IPS DF 6.9 (cell line): ENCODE measurements at regions not wholly inside any gene's neighbourhood (a gene's known extent, or its start where the extent isn't known, plus 50 kb on each side); places are given as distances from the start of the nearest gene placed in this dataset.

Experiments
- DNase-seq: peaks from one replicate; pipeline ENCODE4 v3.0.0-alpha.2; 2013; ENCODE audit warnings: low read depth, low spot score
- H3K27ac ChIP-seq: one replicate; pipeline ENCODE4 v1.5.1; 2013; ENCODE audit warnings: low read length, control low read depth
- H3K27me3 ChIP-seq: 2 replicates; pipeline ENCODE4 v1.6.1; 2013; ENCODE audit warnings: mild to moderate bottlenecking, low read length; ENCODE audit not compliant: control insufficient read depth, insufficient read depth
- H3K36me3 ChIP-seq: 2 replicates; pipeline ENCODE4 v1.6.1; 2013; ENCODE audit warnings: low read length; ENCODE audit not compliant: control insufficient read depth, insufficient read depth
- H3K4me1 ChIP-seq: 2 replicates; pipeline ENCODE4 v1.6.1; 2013; ENCODE audit warnings: low read length; ENCODE audit not compliant: control insufficient read depth, insufficient read depth
- H3K4me3 ChIP-seq: 2 replicates; pipeline ENCODE4 v1.5.1; 2013; ENCODE audit warnings: mild to moderate bottlenecking, low read length
- H3K9me3 ChIP-seq: 2 replicates; pipeline ENCODE4 v1.6.1; 2013; ENCODE audit warnings: low read length, inconsistent platforms; ENCODE audit not compliant: control insufficient read depth, insufficient read depth
- WGBS: extraction: QIAGEN DNeasy Blood & Tissue Kit; methylation state at CpG from one replicate; pipeline ENCODE4 v1.1.7; 2013; ENCODE audit warnings: mixed read lengths, missing lambda C conversion rate; ENCODE audit not compliant: insufficient read length, insufficient coverage; 5-methylcytosine and 5-hydroxymethylcytosine counted together

GRCh38 chr7:46576950-46577349 is 655.9 kb upstream of the IGFBP3 start:
- Histone ChIP-seq H3K36me3 (no peaks in the 10 kb centered on the region), H3K27me3 (no peaks in the 10 kb centered on the region; the same call in 1 of the 2 replicates), H3K9me3 (no peaks in the 10 kb centered on the region), H3K4me1 (no peaks in the 10 kb centered on the region), H3K4me3 (no peak overlapping the region), H3K27ac (no peak overlapping the region)
- DNase-seq = no peak

GRCh38 chr7:46572691-46573090 is 651.6 kb upstream of the IGFBP3 start:
- no peak for DNase-seq
- Histone ChIP-seq H3K4me3 (no peak overlapping the region), H3K27me3 (no peaks in the 10 kb centered on the region), H3K4me1 (peaks cover 3% of the 10 kb centered on the region; the same call in 1 of the 2 replicates), H3K27ac (no peak overlapping the region), H3K36me3 (no peaks in the 10 kb centered on the region), H3K9me3 (no peaks in the 10 kb centered on the region)
- WGBS = no CpG with 5 or more reads among the region's 2 CpGs

GRCh38 chr7:46571996-46572395 is 650.9 kb upstream of the IGFBP3 start:
- Histone ChIP-seq H3K27ac (no peak overlapping the region), H3K4me1 (peaks cover 3% of the 10 kb centered on the region; the same call in 1 of the 2 replicates), H3K27me3 (no peaks in the 10 kb centered on the region), H3K9me3 (no peaks in the 10 kb centered on the region), H3K36me3 (no peaks in the 10 kb centered on the region), H3K4me3 (no peak overlapping the region)
- DNase-seq = no peak
- no CpG with 5 or more reads among the region's 5 CpGs for WGBS

- Histone ChIP-seq H3K9me3 (no peaks in the 10 kb centered on the region), H3K4me3 (no peak overlapping the region), H3K27me3 (no peaks in the 10 kb centered on the region), H3K36me3 (no peaks in the 10 kb centered on the region), H3K27ac (no peak overlapping the region), H3K4me1 (peaks cover 3% of the 10 kb centered on the region; the same call in 1 of the 2 replicates)
- no peak for DNase-seq
- no CpG with 5 or more reads among the region's 2 CpGs for WGBS
Measured at GRCh38 chr7:46569133-46569465, 648.0 kb upstream of the IGFBP3 start.

GRCh38 chr7:46568420-46569132 is 647.5 kb upstream of the IGFBP3 start:
- no CpG with 5 or more reads among the region's 11 CpGs for WGBS
- Histone ChIP-seq H3K27ac (no peak overlapping the region), H3K9me3 (no peaks in the 10 kb centered on the region), H3K4me1 (peaks cover 3% of the 10 kb centered on the region; the same call in 1 of the 2 replicates), H3K27me3 (no peaks in the 10 kb centered on the region), H3K36me3 (no peaks in the 10 kb centered on the region), H3K4me3 (no peak overlapping the region)
- DNase-seq = no peak

GRCh38 chr7:46567858-46568257 is 646.8 kb upstream of the IGFBP3 start:
- Histone ChIP-seq H3K27me3 (no peaks in the 10 kb centered on the region), H3K4me1 (peaks cover 3% of the 10 kb centered on the region; the same call in 1 of the 2 replicates), H3K9me3 (no peaks in the 10 kb centered on the region), H3K27ac (no peak overlapping the region), H3K4me3 (no peak overlapping the region), H3K36me3 (no peaks in the 10 kb centered on the region)
- WGBS = no CpG with 5 or more reads among the region's 6 CpGs
- DNase-seq = no peak

GRCh38 chr7:46566097-46566774 is 645.2 kb upstream of the IGFBP3 start:
- H3K36me3 ChIP-seq = no peaks in the 10 kb centered on the region
- H3K4me1 ChIP-seq = peaks cover 3% of the 10 kb centered on the region; the same call in 1 of the 2 replicates
- no peaks in the 10 kb centered on the region for H3K27me3 ChIP-seq
- WGBS = no CpG with 5 or more reads among the region's 4 CpGs
- H3K27ac ChIP-seq = no peak overlapping the region
- H3K9me3 ChIP-seq = no peaks in the 10 kb centered on the region
- DNase-seq = no peak
- H3K4me3 ChIP-seq = no peak overlapping the region

GRCh38 chr7:46565253-46566096 is 644.4 kb upstream of the IGFBP3 start:
- no CpG with 5 or more reads among the region's 5 CpGs for WGBS
- H3K27me3 ChIP-seq = no peaks in the 10 kb centered on the region

GRCh38 chr7:46559194-46559832 is 638.2 kb upstream of the IGFBP3 start:
- no peak for DNase-seq
- H3K27me3 ChIP-seq = no peaks in the 10 kb centered on the region
- no peaks in the 10 kb centered on the region for H3K9me3 ChIP-seq
- H3K27ac ChIP-seq = no peak overlapping the region
- no peak overlapping the region for H3K4me3 ChIP-seq
- H3K36me3 ChIP-seq = no peaks in the 10 kb centered on the region
- H3K4me1 ChIP-seq = no peaks in the 10 kb centered on the region
- no CpG with 5 or more reads among the region's 7 CpGs for WGBS

More at GRCh38 chr7:46565253-46566096, 644.4 kb upstream of the IGFBP3 start:
- Histone ChIP-seq H3K4me1 (peaks cover 3% of the 10 kb centered on the region; the same call in 1 of the 2 replicates), H3K9me3 (no peaks in the 10 kb centered on the region), H3K36me3 (no peaks in the 10 kb centered on the region), H3K27ac (no peak overlapping the region), H3K4me3 (no peak overlapping the region)
- no peak for DNase-seq
